ENCODE measurements at regions not wholly inside any gene's neighbourhood (a gene's known extent, or its start where the extent isn't known, plus 50 kb on each side); places are given as distances from the start of the nearest gene placed in this dataset.

GRCh38 chr4:106691749-106692148 is 323.2 kb upstream of the GIMD1 start:
- H3K4me1 ChIP-seq, result no peaks in the 10 kb centered on the region
- intact Hi-C loops (cut with micrococcal nuclease; ENCODE audit: unreplicated experiment), result loop anchor here (1.0 kb wide), 1 partner anchor 118 kb away; no protein-coding TSS in a partner anchor
- POLR2A ChIA-PET, result no interaction called here
- H3K36me3 ChIP-seq (ENCODE audit: control insufficient read depth, insufficient read depth, low read length), result no peaks in the 10 kb centered on the region
- no peaks in the 10 kb centered on the region for H3K36me3 Mint-ChIP-seq (ENCODE audit: insufficient read depth, unreplicated experiment)
- no peak overlapping the region for H3K4me3 ChIP-seq (ENCODE audit: low read depth, low read length)
- H3K9me3 Mint-ChIP-seq (ENCODE audit: unreplicated experiment), result peaks cover 11% of the 10 kb centered on the region
- peak in 1 of 2 experiments; percentile 16 for DNase-seq
- H3K4me3 Mint-ChIP-seq (ENCODE audit: unreplicated experiment), result no peak overlapping the region
- H3K4me1 Mint-ChIP-seq (ENCODE audit: low read depth, unreplicated experiment), result no peaks in the 10 kb centered on the region
- no peaks in the 10 kb centered on the region for H3K9me3 ChIP-seq
- peak in 1 of 2 experiments; percentile 40 for TF ChIP-seq CTCF (IDR thresholded peaks at IDR 0.05; ENCODE audit: insufficient read depth in 1 of 2, low read depth in 1 of 2, low read length in 1 of 2, severe bottlenecking in 1 of 2, unreplicated experiment in 1 of 2)
- BruUV-seq (replicated peaks), result no TSS peak
- H3K27me3 Mint-ChIP-seq (ENCODE audit: insufficient read depth, unreplicated experiment), result no peaks in the 10 kb centered on the region
- no peaks in the 10 kb centered on the region for H3K27me3 ChIP-seq (replicated peaks; ENCODE audit: control insufficient read depth, insufficient read depth, low read length)
- H3K27ac Mint-ChIP-seq (ENCODE audit: unreplicated experiment), result no peak overlapping the region
- CTCF ChIA-PET, result interaction anchor here (1.0 kb wide), 1 partner anchor 207 kb away, joined by 3 read pairs; no protein-coding TSS in a partner anchor

GRCh38 chr4:106690487-106690886 is 321.9 kb upstream of the GIMD1 start:
- Histone ChIP-seq H3K36me3 (ENCODE audit: control insufficient read depth, insufficient read depth, low read length) (no peaks in the 10 kb centered on the region), H3K27me3 (replicated peaks; ENCODE audit: control insufficient read depth, insufficient read depth, low read length) (no peaks in the 10 kb centered on the region), H3K4me1 (no peaks in the 10 kb centered on the region), H3K9me3 (no peaks in the 10 kb centered on the region), H3K4me3 (ENCODE audit: low read depth, low read length) (no peak overlapping the region)
- no peak for TF ChIP-seq CTCF (IDR thresholded peaks at IDR 0.05; ENCODE audit: insufficient read depth in 1 of 2, low read depth in 1 of 2, low read length in 1 of 2, severe bottlenecking in 1 of 2, unreplicated experiment in 1 of 2)
- H3K4me1 Mint-ChIP-seq (ENCODE audit: low read depth, unreplicated experiment), result no peaks in the 10 kb centered on the region
- H3K27ac Mint-ChIP-seq (ENCODE audit: unreplicated experiment), result no peak overlapping the region
- no TSS peak for BruUV-seq (replicated peaks)
- DNase-seq, result no peak
- ChIA-PET CTCF (no interaction called here), POLR2A (no interaction called here)
- intact Hi-C loops (cut with micrococcal nuclease; ENCODE audit: unreplicated experiment), result no loop called here
- H3K27me3 Mint-ChIP-seq (ENCODE audit: insufficient read depth, unreplicated experiment), result no peaks in the 10 kb centered on the region
- no peak overlapping the region for H3K4me3 Mint-ChIP-seq (ENCODE audit: unreplicated experiment)
- no peaks in the 10 kb centered on the region for H3K36me3 Mint-ChIP-seq (ENCODE audit: insufficient read depth, unreplicated experiment)
- peaks cover 11% of the 10 kb centered on the region for H3K9me3 Mint-ChIP-seq (ENCODE audit: unreplicated experiment)

DNA sequence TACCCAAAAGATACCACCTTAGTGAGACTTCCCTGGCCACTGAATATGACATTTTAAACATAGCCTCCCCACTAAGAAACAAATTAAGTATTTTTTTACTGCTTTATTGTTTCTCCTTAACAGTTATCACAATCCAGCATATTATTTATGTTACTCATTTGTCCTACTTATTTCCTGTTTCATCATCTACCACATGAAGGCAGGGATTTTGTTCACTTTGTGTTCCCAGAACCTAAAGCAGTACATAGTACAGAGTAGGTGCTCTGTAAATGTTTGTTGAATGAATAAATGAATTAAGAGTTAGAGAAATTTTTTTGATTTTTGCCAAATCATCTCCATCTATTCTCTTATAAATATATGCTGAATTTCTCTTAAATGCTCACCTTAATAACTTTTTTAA is 318.4 kb upstream of the GIMD1 start:
- no peak for DNase-seq
- H3K27ac Mint-ChIP-seq (ENCODE audit: unreplicated experiment), result no peak overlapping the region
- Histone ChIP-seq H3K36me3 (ENCODE audit: control insufficient read depth, insufficient read depth, low read length) (no peaks in the 10 kb centered on the region), H3K4me1 (no peaks in the 10 kb centered on the region), H3K4me3 (ENCODE audit: low read depth, low read length) (no peak overlapping the region), H3K27me3 (replicated peaks; ENCODE audit: control insufficient read depth, insufficient read depth, low read length) (no peaks in the 10 kb centered on the region), H3K9me3 (no peaks in the 10 kb centered on the region)
- H3K36me3 Mint-ChIP-seq (ENCODE audit: insufficient read depth, unreplicated experiment), result no peaks in the 10 kb centered on the region
- POLR2A ChIA-PET, result no interaction called here
- H3K27me3 Mint-ChIP-seq (ENCODE audit: insufficient read depth, unreplicated experiment), result no peaks in the 10 kb centered on the region
- peaks cover 14% of the 10 kb centered on the region for H3K9me3 Mint-ChIP-seq (ENCODE audit: unreplicated experiment)
- no TSS peak for BruUV-seq (replicated peaks)
- H3K4me1 Mint-ChIP-seq (ENCODE audit: low read depth, unreplicated experiment), result no peaks in the 10 kb centered on the region
- TF ChIP-seq CTCF (IDR thresholded peaks at IDR 0.05; ENCODE audit: insufficient read depth in 1 of 2, low read depth in 1 of 2, low read length in 1 of 2, severe bottlenecking in 1 of 2, unreplicated experiment in 1 of 2), result no peak
- intact Hi-C loops (cut with micrococcal nuclease; ENCODE audit: unreplicated experiment), result no loop called here
- H3K4me3 Mint-ChIP-seq (ENCODE audit: unreplicated experiment), result no peak overlapping the region
- CTCF ChIA-PET, result no interaction called here

All from Caco-2 (cell line).